ENCODE measurements at regions not wholly inside any gene's neighbourhood (a gene's known extent, or its start where the extent isn't known, plus 50 kb on each side); places are given as distances from the start of the nearest gene placed in this dataset.

DNA sequence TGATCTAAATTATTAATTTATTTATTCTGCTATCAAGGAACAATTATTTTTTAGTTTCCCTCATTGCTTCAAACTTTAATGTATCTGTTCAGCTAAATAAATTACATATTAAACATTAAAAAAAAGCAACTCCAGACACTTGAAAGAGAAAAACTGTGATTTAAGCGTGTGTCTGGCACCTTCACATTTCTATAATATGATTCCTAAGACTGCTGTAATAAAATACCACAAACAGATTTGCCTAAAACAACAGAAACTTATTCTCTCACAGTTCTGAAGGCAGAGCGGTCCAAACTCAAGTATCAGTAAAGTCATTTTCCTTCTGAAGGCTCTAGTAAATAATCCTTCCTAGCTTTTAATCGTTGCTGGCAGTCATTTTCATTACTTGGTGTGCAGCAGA lies 580.4 kb upstream of the KCND2 start:
- WGBS: 59% methylated on average over 3 of the region's 3 CpGs

DNA sequence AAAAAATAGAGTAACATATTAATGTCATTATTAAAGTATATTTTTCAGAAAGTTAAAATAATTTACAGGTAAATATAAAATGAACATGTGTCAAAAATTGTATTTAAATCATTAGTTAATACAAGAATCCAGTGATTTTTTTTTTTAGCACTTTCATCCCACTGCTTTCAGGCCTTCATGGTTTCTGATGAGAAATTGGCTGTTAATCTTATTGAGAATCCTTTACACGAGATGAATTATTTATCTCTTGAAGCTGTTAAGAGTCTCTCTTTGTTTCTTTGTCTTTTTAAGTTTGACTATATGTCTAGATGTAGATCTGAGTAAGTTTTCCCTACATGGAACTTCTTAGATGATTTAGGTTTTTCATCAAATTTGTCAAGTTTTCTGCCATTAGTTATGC lies 578.5 kb upstream of the KCND2 start:
- H3K27me3 ChIP-seq (ENCODE audit: control insufficient read depth, insufficient read depth): no peaks in the 10 kb centered on the region
- 52% methylated on average over 1 of the region's 1 CpG for WGBS
- H3K4me3 ChIP-seq (ENCODE audit: low read length): no peak overlapping the region
- no peaks in the 10 kb centered on the region for H3K4me1 ChIP-seq (ENCODE audit: control insufficient read depth, insufficient read depth, low read length)
- H3K9me3 ChIP-seq (ENCODE audit: control insufficient read depth, low read length): no peaks in the 10 kb centered on the region
- no peak overlapping the region for H3K27ac ChIP-seq (ENCODE audit: low read length)
- no peak for DNase-seq
- intact Hi-C loops (cut with DNase I): no loop called here
- ATAC-seq: no peak

More for the DNA sequence above, 580.4 kb upstream of the KCND2 start:
- Histone ChIP-seq H3K27me3 (ENCODE audit: control insufficient read depth, insufficient read depth) (no peaks in the 10 kb centered on the region), H3K4me3 (ENCODE audit: low read length) (no peak overlapping the region), H3K4me1 (ENCODE audit: control insufficient read depth, insufficient read depth, low read length) (no peaks in the 10 kb centered on the region), H3K9me3 (ENCODE audit: control insufficient read depth, low read length) (no peaks in the 10 kb centered on the region), H3K27ac (ENCODE audit: low read length) (no peak overlapping the region)
- ATAC-seq: no peak
- DNase-seq: no peak
- intact Hi-C loops (cut with DNase I): no loop called here

DNA sequence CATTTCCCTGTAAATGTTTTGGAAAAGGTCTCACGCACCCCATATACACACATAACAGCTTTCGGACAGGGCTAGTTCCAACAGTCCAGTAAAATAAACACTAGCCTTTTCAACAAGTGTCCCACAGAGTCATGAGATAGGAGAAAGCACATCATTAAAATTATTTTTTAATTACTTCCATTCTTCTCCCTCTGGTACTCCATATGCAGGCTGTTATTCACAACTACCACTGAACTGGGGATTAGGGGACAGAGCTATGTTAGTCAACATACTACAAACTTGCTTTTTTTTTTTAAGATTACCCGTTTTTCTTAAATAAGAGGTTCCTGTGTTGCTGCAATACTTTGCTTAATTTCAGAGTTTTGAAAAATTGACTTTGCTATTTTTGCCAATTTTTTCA lies 576.6 kb upstream of the KCND2 start:
- DNase-seq (no peak), ATAC-seq (no peak)
- Histone ChIP-seq H3K4me1 (ENCODE audit: control insufficient read depth, insufficient read depth, low read length) (no peaks in the 10 kb centered on the region), H3K4me3 (ENCODE audit: low read length) (no peak overlapping the region), H3K27ac (ENCODE audit: low read length) (no peak overlapping the region), H3K9me3 (ENCODE audit: control insufficient read depth, low read length) (no peaks in the 10 kb centered on the region), H3K27me3 (ENCODE audit: control insufficient read depth, insufficient read depth) (no peaks in the 10 kb centered on the region)
- intact Hi-C loops (cut with DNase I): no loop called here
- 78% methylated on average over 3 of the region's 3 CpGs for WGBS

DNA sequence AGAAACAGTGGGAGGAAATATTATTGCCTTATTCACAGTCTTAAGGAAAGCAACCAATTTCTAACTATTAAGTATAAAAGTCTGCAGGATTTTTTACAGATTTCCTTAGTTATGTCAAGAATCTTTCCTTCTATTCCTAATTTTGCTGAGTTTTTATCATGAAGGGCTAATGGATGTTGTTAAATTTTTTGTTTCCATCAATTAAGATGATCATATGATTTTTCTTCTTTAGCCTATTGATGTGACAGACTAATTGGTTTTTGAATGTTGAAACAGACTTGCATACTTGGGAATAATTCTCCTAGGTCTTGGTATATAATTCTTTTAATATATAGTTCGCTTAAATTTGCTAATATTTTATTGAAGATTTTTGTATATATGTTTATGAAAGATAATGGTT lies 569.1 kb upstream of the KCND2 start:
- intact Hi-C loops (cut with DNase I): no loop called here
- Histone ChIP-seq H3K27me3 (ENCODE audit: control insufficient read depth, insufficient read depth) (no peaks in the 10 kb centered on the region), H3K27ac (ENCODE audit: low read length) (no peak overlapping the region), H3K4me3 (ENCODE audit: low read length) (no peak overlapping the region), H3K9me3 (ENCODE audit: control insufficient read depth, low read length) (no peaks in the 10 kb centered on the region), H3K4me1 (ENCODE audit: control insufficient read depth, insufficient read depth, low read length) (no peaks in the 10 kb centered on the region)
- DNase-seq (no peak), ATAC-seq (no peak)
- WGBS: 75% methylated on average over 1 of the region's 1 CpG

DNA sequence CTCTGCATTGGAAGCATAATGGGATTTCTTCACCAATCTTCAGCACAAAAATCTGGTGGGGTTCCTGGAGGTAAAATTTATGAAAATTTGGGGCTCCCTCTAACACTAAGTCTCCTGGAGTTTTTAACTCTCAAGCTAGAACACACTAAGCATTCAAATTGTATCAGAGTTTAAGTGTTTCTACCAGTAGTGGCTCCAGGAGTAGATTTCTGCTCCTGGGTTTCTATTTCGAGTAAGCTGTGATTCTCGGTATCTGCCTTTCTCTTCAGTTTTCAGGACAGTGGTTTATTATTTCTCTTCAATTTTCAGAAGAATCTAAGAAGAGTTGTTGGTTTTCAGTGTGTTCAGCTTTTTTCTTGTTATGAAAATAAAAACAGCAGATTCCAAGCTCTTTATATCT lies 566.4 kb upstream of the KCND2 start:
- ATAC-seq: no peak
- Histone ChIP-seq H3K4me1 (ENCODE audit: control insufficient read depth, insufficient read depth, low read length) (no peaks in the 10 kb centered on the region), H3K9me3 (ENCODE audit: control insufficient read depth, low read length) (no peaks in the 10 kb centered on the region), H3K27me3 (ENCODE audit: control insufficient read depth, insufficient read depth) (no peaks in the 10 kb centered on the region), H3K4me3 (ENCODE audit: low read length) (no peak overlapping the region), H3K27ac (ENCODE audit: low read length) (no peak overlapping the region)
- WGBS: 74% methylated on average over 2 of the region's 2 CpGs
- no peak for DNase-seq
- intact Hi-C loops (cut with DNase I): no loop called here

DNA sequence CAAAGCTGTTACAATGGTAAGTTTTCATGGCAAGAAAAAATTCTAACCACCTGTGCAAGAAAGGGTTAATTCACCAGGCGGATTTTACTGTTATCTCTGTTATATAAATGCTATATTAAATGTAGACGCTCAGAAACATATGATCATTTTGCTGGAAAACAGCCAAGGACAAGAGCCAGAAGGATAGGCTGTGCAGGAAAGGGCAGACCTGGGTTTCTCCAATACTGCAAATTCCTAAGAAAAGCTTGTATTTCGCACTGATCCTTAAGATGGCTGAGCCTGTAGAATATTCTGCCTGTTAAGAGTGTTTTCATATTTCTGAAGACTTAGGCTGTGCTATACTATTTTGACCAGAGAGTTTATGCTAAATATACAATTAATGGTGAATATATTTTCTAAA lies 564.1 kb upstream of the KCND2 start:
- Histone ChIP-seq H3K27me3 (ENCODE audit: control insufficient read depth, insufficient read depth) (no peaks in the 10 kb centered on the region), H3K27ac (ENCODE audit: low read length) (no peak overlapping the region), H3K4me3 (ENCODE audit: low read length) (no peak overlapping the region), H3K4me1 (ENCODE audit: control insufficient read depth, insufficient read depth, low read length) (no peaks in the 10 kb centered on the region), H3K9me3 (ENCODE audit: control insufficient read depth, low read length) (no peaks in the 10 kb centered on the region)
- no peak for DNase-seq
- no peak for ATAC-seq
- 17% methylated on average over 3 of the region's 3 CpGs for WGBS
- intact Hi-C loops (cut with DNase I): no loop called here

DNA sequence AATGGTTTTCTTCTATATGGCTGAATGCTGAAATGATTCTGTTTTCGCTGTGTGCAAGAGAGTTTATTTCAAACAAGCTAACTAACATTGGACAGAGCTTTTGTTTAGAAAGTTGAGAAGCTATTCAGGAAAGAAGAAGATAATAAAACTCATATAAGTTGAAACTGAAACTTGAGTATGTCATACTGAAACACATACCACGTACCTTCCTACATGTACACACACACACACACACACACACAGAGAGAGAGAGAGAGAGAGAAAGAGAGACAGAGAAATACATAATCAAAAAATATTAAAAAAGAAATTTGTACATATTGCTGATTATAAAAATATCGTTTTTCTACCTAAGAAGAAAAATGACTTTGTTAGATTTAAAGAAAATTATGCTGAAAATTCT lies 561.9 kb upstream of the KCND2 start:
- Histone ChIP-seq H3K9me3 (ENCODE audit: control insufficient read depth, low read length) (no peaks in the 10 kb centered on the region), H3K27ac (ENCODE audit: low read length) (no peak overlapping the region), H3K27me3 (ENCODE audit: control insufficient read depth, insufficient read depth) (no peaks in the 10 kb centered on the region), H3K4me3 (ENCODE audit: low read length) (no peak overlapping the region), H3K4me1 (ENCODE audit: control insufficient read depth, insufficient read depth, low read length) (no peaks in the 10 kb centered on the region)
- DNase-seq (no peak), ATAC-seq (no peak)
- intact Hi-C loops (cut with DNase I): no loop called here
- 81% methylated on average over 3 of the region's 3 CpGs for WGBS

DNA sequence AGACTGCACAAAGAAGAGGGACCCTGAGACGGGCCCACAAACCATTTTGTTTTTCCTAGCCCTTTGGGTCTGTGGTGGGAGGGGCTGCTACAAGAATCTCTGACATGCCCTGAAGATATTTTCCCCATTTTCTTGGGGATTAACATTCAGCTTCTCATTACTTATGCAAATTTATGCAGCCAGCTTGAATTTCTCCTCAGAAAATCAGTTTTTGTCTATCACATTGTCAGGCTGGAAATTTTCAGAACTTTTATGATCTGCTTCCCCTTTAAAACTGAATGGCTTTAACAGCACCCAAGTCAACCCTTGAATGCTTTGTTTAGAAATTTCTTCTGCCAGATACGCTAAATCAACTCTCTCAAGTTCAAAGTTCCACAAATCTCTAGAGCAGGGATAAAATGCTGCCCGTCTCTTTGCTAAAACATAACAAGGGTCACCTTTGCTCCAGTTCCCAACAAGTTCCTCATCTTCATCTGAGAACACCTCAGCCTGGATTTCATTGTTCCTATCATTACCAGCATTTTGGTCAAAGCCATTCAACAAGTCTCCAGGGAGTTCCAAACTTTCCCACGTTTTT lies 560.0 kb upstream of the KCND2 start:
- DNase-seq: no peak
- intact Hi-C loops (cut with DNase I): no loop called here
- Histone ChIP-seq H3K27ac (ENCODE audit: low read length) (no peak overlapping the region), H3K4me3 (ENCODE audit: low read length) (no peak overlapping the region), H3K9me3 (ENCODE audit: control insufficient read depth, low read length) (no peaks in the 10 kb centered on the region), H3K27me3 (ENCODE audit: control insufficient read depth, insufficient read depth) (no peaks in the 10 kb centered on the region), H3K4me1 (ENCODE audit: control insufficient read depth, insufficient read depth, low read length) (no peaks in the 10 kb centered on the region)
- ATAC-seq: no peak
- 65% methylated on average over 4 of the region's 4 CpGs for WGBS

DNA sequence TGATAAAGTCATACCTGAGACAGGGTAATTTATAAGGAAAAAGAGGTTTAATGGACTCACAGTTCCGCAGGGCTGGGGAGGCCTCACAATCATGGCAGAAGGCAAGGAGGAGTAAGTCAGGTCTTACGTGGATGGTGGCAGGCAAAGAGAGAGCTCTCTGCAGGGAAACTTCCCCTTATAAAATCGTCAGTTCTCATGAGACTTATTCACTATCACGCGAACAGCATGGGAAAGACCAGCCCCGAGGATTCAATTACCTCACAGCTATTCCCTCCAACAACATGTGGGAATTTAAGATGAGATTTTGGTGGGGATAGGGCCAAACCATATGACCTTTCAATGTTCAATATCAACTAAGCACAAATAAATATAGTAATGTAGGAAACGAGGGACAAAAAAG lies 559.4 kb upstream of the KCND2 start:
- intact Hi-C loops (cut with DNase I): no loop called here
- WGBS: 78% methylated on average over 7 of the region's 7 CpGs

DNA sequence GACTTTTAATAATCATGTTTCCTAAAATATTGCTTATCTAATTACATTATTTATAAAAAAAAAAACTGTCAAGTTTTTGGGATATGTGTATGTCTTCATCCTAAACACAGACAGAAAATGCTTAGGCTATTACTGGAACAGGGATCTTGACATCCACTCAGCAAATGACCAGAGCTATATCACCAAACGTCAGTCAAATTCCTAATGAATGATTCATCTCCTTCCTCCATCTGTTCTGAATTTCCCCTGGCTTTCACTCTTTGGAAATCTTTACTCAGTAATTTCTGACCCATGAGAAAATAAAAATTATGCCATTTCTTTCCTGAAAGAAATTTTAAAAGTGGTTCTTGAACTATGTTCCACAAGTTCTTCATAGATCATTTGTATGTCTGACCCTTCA lies 552.4 kb upstream of the KCND2 start:
- WGBS: 1% methylated on average over 1 of the region's 1 CpG
- DNase-seq: no peak
- Histone ChIP-seq H3K4me1 (ENCODE audit: control insufficient read depth, insufficient read depth, low read length) (no peaks in the 10 kb centered on the region), H3K27ac (ENCODE audit: low read length) (no peak overlapping the region), H3K9me3 (ENCODE audit: control insufficient read depth, low read length) (no peaks in the 10 kb centered on the region), H3K27me3 (ENCODE audit: control insufficient read depth, insufficient read depth) (no peaks in the 10 kb centered on the region), H3K4me3 (ENCODE audit: low read length) (no peak overlapping the region)
- intact Hi-C loops (cut with DNase I): no loop called here
- ATAC-seq: no peak

More for the DNA sequence above, 559.4 kb upstream of the KCND2 start:
- Histone ChIP-seq H3K4me3 (ENCODE audit: low read length) (no peak overlapping the region), H3K4me1 (ENCODE audit: control insufficient read depth, insufficient read depth, low read length) (no peaks in the 10 kb centered on the region), H3K27ac (ENCODE audit: low read length) (no peak overlapping the region), H3K9me3 (ENCODE audit: control insufficient read depth, low read length) (no peaks in the 10 kb centered on the region), H3K27me3 (ENCODE audit: control insufficient read depth, insufficient read depth) (no peaks in the 10 kb centered on the region)
- ATAC-seq: no peak
- DNase-seq: no peak

DNA sequence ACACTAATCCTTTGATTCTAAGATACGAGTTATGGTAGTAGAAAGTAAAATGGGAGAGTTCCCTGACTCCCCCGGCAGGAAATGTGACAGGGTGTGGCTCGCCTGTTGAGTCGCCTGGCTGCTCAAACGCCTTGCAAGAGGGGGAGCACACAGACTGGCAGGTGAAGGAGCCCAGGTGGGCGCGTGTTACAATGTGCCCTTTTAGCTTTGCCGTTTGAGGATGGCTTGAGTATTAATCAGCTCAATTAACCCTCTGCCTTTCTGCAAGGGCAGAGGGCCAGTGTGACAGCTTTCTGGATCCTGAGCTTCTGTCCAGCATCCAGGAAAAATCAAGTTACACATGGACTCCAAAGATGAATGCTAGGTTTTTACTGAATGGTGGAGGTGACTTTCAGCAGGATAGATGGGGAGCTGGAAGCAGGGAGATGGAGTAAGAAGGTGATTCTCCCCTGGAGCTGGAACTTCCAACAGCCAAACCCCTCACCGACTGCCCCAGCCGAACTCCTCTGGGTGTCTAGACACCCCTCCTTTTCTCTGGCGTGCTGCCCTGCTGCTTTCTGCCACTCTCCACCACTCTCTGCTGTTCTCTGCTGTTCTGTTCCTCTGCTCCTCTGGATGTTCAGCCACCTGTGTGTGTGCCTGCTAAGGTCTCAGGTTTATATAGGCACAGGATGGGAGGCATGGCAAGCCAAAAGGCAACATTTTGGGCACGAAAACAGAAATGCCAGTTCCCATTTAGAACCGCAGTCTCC lies 548.8 kb upstream of the KCND2 start:
- H3K9me3 ChIP-seq (ENCODE audit: control insufficient read depth, low read length): no peaks in the 10 kb centered on the region
- no peak for DNase-seq
- H3K27ac ChIP-seq (ENCODE audit: low read length): no peak overlapping the region
- H3K4me3 ChIP-seq (ENCODE audit: low read length): no peak overlapping the region
- intact Hi-C loops (cut with DNase I): no loop called here
- H3K27me3 ChIP-seq (ENCODE audit: control insufficient read depth, insufficient read depth): no peaks in the 10 kb centered on the region
- no peak for ATAC-seq
- no peaks in the 10 kb centered on the region for H3K4me1 ChIP-seq (ENCODE audit: control insufficient read depth, insufficient read depth, low read length)
- 71% methylated on average over 13 of the region's 13 CpGs for WGBS

Data from right cardiac atrium (tissue), 5 donors.